Neural cell (in vitro differentiated cells): ENCODE measurements at regions not wholly inside any gene's neighbourhood (a gene's known extent, or its start where the extent isn't known, plus 50 kb on each side); places are given as distances from the start of the nearest gene placed in this dataset.

Source experiments
- CTCF ChIP-seq: fragments of 450-650 bp; IDR thresholded peaks from 2 replicates; pipeline ENCODE4 v1.5.1; 2014; ENCODE audit warnings: antibody characterized with exemption, mild to moderate bottlenecking, moderate library complexity; ENCODE audit not compliant: poor library complexity, severe bottlenecking
- EP300 ChIP-seq: fragments of 450-650 bp; conservative IDR thresholded peaks from 2 replicates; pipeline ENCODE4 v1.6.1; 2014; ENCODE audit warnings: antibody characterized with exemption, mild to moderate bottlenecking, moderate library complexity; ENCODE audit not compliant: poor library complexity, severe bottlenecking
- EZH2 ChIP-seq: fragments of 200-600, 300-800 bp; shearing (Covaris generic), sonication (generic); IDR thresholded peaks from 2 replicates; pipeline ENCODE4 v1.6.1; 2014; ENCODE audit warnings: antibody characterized with exemption, low read length, borderline replicate concordance, mild to moderate bottlenecking; ENCODE audit not compliant: insufficient read depth, poor library complexity, severe bottlenecking
- MXI1 ChIP-seq: fragments of 450-650 bp; conservative IDR thresholded peaks from 2 replicates; pipeline ENCODE4 v1.6.1; 2014; ENCODE audit warnings: antibody characterized with exemption, mild to moderate bottlenecking; ENCODE audit not compliant: poor library complexity, severe bottlenecking
- POLR2AphosphoS5 ChIP-seq: IDR thresholded peaks from 2 replicates; pipeline ENCODE4 v1.6.1; 2012
- RAD21 ChIP-seq: fragments of 450-650 bp; conservative IDR thresholded peaks from 2 replicates; pipeline ENCODE4 v1.6.1; 2014; ENCODE audit warnings: antibody characterized with exemption, mild to moderate bottlenecking, moderate library complexity
- REST ChIP-seq: IDR thresholded peaks from 2 replicates; pipeline ENCODE4 v1.6.1; 2012; ENCODE audit warnings: borderline replicate concordance
- SMC3 ChIP-seq: fragments of 450-650 bp; conservative IDR thresholded peaks from 2 replicates; pipeline ENCODE4 v1.6.1; 2014; ENCODE audit warnings: antibody characterized with exemption, mild to moderate bottlenecking, moderate library complexity; ENCODE audit not compliant: poor library complexity
- TAF1 ChIP-seq: IDR thresholded peaks from 2 replicates; pipeline ENCODE4 v1.6.1; 2012; ENCODE audit warnings: low read depth

DNA sequence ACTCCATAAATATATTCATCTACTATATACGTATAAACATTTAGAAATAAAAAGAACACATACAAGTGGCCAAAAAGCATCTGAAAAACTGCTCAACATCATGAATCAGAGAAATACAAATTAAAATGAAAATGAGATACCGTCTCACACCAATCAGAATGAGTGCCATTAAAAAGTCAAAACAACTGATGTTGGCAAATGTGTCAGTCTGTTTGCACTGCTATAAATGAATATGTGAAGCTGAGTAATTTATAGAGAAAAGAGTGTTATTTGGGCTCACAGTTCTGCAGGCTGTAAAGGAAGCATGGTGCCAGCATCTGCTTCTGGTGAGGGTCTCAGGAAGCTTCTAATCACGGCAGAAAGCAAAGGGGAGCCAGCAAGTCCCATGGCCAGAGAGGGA lies 620.3 kb upstream of the CCDC54 start:
- TF ChIP-seq CTCF (no peak), SMC3 (no peak), POLR2AphosphoS5 (no peak), RAD21 (no peak), EP300 (no peak), EZH2 (no peak), TAF1 (no peak), REST (no peak), MXI1 (no peak)
